Breast epithelium (tissue), 4 donors: ENCODE measurements at regions not wholly inside any gene's neighbourhood (a gene's known extent, or its start where the extent isn't known, plus 50 kb on each side); places are given as distances from the start of the nearest gene placed in this dataset.

ENCODE experiments used
- DNase-seq, 2 donors: peaks; one replicate each; pipeline ENCODE4 v3.0.0-alpha.2; 2019; ENCODE audit warnings: low spot score in 2 of 2
- H3K27ac ChIP-seq, 2 donors: fragments of 200-600 bp; sonication (generic) in 1 of 2; one replicate each; pipeline ENCODE4 v1.5.1; 2016 to 2019; ENCODE audit warnings: mild to moderate bottlenecking in 1 of 2
- H3K27me3 ChIP-seq, 2 donors: fragments of 200-600 bp; sonication (generic) in 1 of 2; one replicate each; pipeline versions ENCODE4 v1.5.1 to v1.6.0; 2017 to 2019; ENCODE audit warnings: control low read depth in 1 of 2, mild to moderate bottlenecking in 1 of 2
- H3K36me3 ChIP-seq: fragments of 200-600 bp; one replicate; pipeline ENCODE4 v1.5.1; 2019
- H3K4me1 ChIP-seq, 2 donors: fragments of 200-600 bp; sonication (generic); one replicate each; pipeline ENCODE4 v1.5.1; 2016 to 2019; ENCODE audit warnings: control low read depth in 1 of 2
- H3K4me3 ChIP-seq, 3 donors: fragments of 200-600 bp; sonication (generic); 1 replicate in 2 of 3; 2 replicates in 1 of 3; pipeline ENCODE4 v1.5.1; 2016 to 2019; ENCODE audit warnings: mild to moderate bottlenecking in 3 of 3, moderate library complexity in 2 of 3
- H3K9me3 ChIP-seq, 2 donors: fragments of 200-600 bp; sonication (generic) in 1 of 2; one replicate each; pipeline ENCODE4 v1.5.1; 2016 to 2019; ENCODE audit warnings: control low read depth in 1 of 2
- POLR2A ChIP-seq: fragments of 450-650 bp; IDR thresholded peaks from one replicate; pipeline ENCODE4 v1.6.1; 2016; ENCODE audit warnings: antibody characterized with exemption, mild to moderate bottlenecking, moderate library complexity
- POLR2AphosphoS5 ChIP-seq, 3 donors: sonication (generic); formaldehyde crosslinking; IDR thresholded peaks; one replicate each; pipeline ENCODE4 v1.6.1; 2017; ENCODE audit warnings: antibody characterized with exemption in 3 of 3
- intact Hi-C: fragments of 100-400 bp; cut with DNase I; formaldehyde crosslinking; loops from one replicate; pipeline ENCODE4 v1.15.1; 2023; ENCODE audit warnings: low total_unique reads
- TF ChIP-seq, protein P1 (sequence below), 3 donors: fragments of 450-650 bp; IDR thresholded peaks; one replicate each; pipeline ENCODE4 v1.5.1; 2016 to 2017; ENCODE audit warnings: antibody characterized with exemption in 3 of 3, mild to moderate bottlenecking in 3 of 3, moderate library complexity in 3 of 3

DNA sequence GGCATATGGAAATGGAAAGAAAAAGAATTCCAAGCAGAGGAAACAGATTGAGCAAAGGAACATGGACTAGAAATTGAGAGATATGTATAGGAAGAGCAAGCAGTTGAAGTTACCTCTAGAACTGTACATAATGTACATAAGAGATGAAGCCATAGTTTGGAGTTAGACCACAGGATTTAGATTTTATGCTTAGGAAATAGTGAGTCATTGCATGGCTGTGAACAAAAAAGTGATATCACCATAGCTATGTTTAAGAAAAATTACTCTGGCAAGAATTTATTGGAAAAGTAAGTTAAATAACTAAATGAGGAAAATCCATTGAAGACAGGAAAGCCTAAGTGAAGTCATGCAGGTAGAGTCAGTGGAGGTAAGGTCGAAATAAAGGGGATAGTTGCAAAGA is 99.4 kb upstream of the GALNT5 start:
- Histone ChIP-seq H3K9me3 (no peaks in the 10 kb centered on the region), H3K4me3 (no peak overlapping the region), H3K4me1 (no peaks in the 10 kb centered on the region), H3K27me3 (no peaks in the 10 kb centered on the region), H3K27ac (no peak overlapping the region), H3K36me3 (no peaks in the 10 kb centered on the region)
- intact Hi-C loops, result loop anchor here (10.0 kb wide), 1 partner anchor 617 kb away; no protein-coding TSS in a partner anchor
- TF ChIP-seq POLR2A, result no peak
- TF ChIP-seq POLR2AphosphoS5 (IDR thresholded peaks at IDR 0.05), result no peak
- DNase-seq, result no peak

DNA sequence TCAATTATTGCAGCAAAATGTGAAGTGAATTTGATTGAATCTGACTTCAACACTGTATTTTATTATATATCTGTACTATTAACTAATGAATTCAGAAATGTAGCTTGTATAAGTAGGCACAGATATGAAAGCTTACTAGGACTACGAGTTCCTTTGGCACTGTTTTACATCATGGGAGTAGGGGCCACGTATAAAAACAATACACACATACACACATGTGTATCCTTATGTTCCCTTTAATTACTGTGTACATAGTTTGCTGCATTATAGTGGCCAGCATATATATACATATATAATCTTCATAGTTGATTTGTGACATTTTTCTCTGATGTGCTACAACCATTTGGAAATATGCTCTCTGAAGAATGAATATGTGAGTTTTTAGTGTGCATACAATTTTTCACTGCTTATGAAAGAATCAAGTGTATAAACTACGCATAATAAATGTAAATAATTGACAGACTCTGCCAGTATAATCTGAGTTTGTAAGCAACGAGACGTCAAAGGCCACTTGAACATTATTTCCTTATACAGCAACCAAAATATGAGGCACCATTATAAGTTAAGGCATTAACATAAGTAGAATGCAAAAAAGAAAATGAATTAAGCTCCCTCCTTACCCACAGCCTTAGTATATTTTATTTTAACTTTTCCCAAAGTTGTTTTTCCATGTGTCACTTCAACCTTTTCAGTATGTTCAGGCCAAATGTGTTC is 98.1 kb upstream of the GALNT5 start:
- Histone ChIP-seq H3K27me3 (no peaks in the 10 kb centered on the region), H3K9me3 (peaks cover under 1 to 5% of the 10 kb centered on the region in 2 donors), H3K4me1 (no peaks in the 10 kb centered on the region), H3K27ac (no peak overlapping the region), H3K36me3 (no peaks in the 10 kb centered on the region), H3K4me3 (no peak overlapping the region)
- intact Hi-C loops, result loop anchor here (10.0 kb wide), 1 partner anchor 615 kb away; no protein-coding TSS in a partner anchor
- no peak for DNase-seq
- TF ChIP-seq POLR2AphosphoS5 (IDR thresholded peaks at IDR 0.05) (no peak), POLR2A (no peak)
- TF ChIP-seq, protein P1, sequence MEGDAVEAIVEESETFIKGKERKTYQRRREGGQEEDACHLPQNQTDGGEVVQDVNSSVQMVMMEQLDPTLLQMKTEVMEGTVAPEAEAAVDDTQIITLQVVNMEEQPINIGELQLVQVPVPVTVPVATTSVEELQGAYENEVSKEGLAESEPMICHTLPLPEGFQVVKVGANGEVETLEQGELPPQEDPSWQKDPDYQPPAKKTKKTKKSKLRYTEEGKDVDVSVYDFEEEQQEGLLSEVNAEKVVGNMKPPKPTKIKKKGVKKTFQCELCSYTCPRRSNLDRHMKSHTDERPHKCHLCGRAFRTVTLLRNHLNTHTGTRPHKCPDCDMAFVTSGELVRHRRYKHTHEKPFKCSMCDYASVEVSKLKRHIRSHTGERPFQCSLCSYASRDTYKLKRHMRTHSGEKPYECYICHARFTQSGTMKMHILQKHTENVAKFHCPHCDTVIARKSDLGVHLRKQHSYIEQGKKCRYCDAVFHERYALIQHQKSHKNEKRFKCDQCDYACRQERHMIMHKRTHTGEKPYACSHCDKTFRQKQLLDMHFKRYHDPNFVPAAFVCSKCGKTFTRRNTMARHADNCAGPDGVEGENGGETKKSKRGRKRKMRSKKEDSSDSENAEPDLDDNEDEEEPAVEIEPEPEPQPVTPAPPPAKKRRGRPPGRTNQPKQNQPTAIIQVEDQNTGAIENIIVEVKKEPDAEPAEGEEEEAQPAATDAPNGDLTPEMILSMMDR (IDR thresholded peaks at IDR 0.05), result no peak

DNA sequence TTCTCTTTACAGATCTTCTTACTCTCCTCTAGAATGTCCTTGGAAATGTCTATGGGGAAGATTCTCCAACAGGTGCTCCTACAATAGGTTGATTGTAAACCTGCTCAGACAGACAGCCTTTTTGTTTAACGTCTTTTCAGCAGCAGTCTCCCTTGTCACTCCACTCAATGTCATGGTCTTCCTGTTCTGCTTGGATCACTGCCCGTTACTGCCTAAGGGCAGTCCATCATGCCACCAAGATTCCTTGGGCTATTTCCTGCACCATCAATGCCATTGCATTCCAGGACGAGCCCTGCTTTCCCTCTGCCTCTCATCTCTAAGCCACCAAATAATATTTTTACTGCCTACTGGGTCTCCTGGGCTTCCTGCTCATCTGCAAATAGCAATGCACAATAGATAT is 97.4 kb upstream of the GALNT5 start:
- Histone ChIP-seq H3K27ac (no peak overlapping the region), H3K4me3 (no peak overlapping the region), H3K9me3 (peaks cover 7 to 13% of the 10 kb centered on the region in 2 donors), H3K36me3 (no peaks in the 10 kb centered on the region), H3K27me3 (no peaks in the 10 kb centered on the region), H3K4me1 (no peaks in the 10 kb centered on the region)
- intact Hi-C loops, result no loop called here
- no peak for DNase-seq
- TF ChIP-seq POLR2A (no peak), POLR2AphosphoS5 (IDR thresholded peaks at IDR 0.05) (no peak)
- TF ChIP-seq, protein P1 (IDR thresholded peaks at IDR 0.05), result no peak

DNA sequence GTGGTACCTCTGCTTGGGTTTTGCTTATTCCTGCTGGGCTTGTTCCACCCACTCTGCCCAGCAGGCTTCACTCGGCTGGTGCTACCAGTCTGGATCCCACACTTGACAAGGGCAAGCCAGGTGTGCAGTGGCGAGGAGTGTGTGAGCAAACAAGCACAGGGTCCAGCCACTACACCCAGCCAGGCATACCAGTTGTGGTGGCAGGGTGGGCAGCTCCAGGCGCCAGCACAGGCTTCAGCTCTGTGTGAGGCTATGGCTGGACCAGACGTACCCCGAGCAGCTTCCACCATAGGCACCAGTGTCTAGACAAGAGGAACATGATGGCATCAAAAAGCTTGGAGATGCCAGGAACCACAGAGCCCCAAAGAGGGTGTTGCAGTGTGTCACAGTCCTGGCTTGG is 93.1 kb upstream of the GALNT5 start:
- H3K27me3 ChIP-seq, result no peaks in the 10 kb centered on the region
- H3K36me3 ChIP-seq, result no peaks in the 10 kb centered on the region
- TF ChIP-seq, protein P1 (IDR thresholded peaks at IDR 0.05), result no peak
- TF ChIP-seq POLR2A (no peak), POLR2AphosphoS5 (IDR thresholded peaks at IDR 0.05) (no peak)
- peaks cover 10 to 20% of the 10 kb centered on the region in 2 donors for H3K9me3 ChIP-seq
- H3K27ac ChIP-seq, result no peak overlapping the region
- DNase-seq, result no peak
- no peak overlapping the region for H3K4me3 ChIP-seq
- no peaks in the 10 kb centered on the region for H3K4me1 ChIP-seq
- intact Hi-C loops, result no loop called here

DNA sequence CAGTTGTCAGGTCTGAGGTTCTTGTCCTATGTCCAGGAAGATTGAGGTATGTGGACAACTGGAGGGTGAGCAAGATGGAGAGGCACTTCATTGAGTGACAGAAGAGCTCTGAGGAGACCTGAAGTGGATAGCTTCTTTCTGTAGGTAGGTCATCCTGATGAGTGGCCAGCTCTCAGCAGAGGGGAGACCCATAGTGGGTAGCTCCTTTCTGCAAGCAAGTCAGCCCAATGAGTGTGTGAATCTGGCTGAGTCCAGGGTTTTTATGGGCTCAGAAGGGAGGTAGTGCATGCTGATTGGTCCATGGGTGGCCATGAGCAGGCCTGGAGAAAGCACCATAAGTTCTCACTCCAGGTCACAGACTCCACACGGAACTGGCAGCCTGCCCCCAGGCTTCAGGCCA is 92.6 kb upstream of the GALNT5 start:
- no peak for TF ChIP-seq POLR2AphosphoS5 (IDR thresholded peaks at IDR 0.05)
- TF ChIP-seq, protein P1 (IDR thresholded peaks at IDR 0.05), result no peak
- no peak for TF ChIP-seq POLR2A

More for the DNA sequence above, 92.6 kb upstream of the GALNT5 start:
- H3K4me3 ChIP-seq, result no peak overlapping the region
- no peaks in the 10 kb centered on the region for H3K27me3 ChIP-seq
- H3K9me3 ChIP-seq, result peaks cover 10 to 20% of the 10 kb centered on the region in 2 donors
- intact Hi-C loops, result no loop called here
- no peak for DNase-seq
- no peaks in the 10 kb centered on the region for H3K36me3 ChIP-seq
- no peaks in the 10 kb centered on the region for H3K4me1 ChIP-seq
- no peak overlapping the region for H3K27ac ChIP-seq
